Ovary (tissue), 3 donors: ENCODE measurements at regions not wholly inside any gene's neighbourhood (a gene's known extent, or its start where the extent isn't known, plus 50 kb on each side); places are given as distances from the start of the nearest gene placed in this dataset.

Source experiments
- EP300 ChIP-seq: sonication (generic); formaldehyde crosslinking; IDR thresholded peaks from one replicate; pipeline ENCODE4 v1.6.1; 2017; ENCODE audit warnings: antibody characterized with exemption
- POLR2A ChIP-seq: fragments of 450-650 bp; IDR thresholded peaks from one replicate; pipeline ENCODE4 v1.6.1; 2017; ENCODE audit warnings: antibody characterized with exemption, mild to moderate bottlenecking, moderate library complexity
- TF ChIP-seq, protein P1 (sequence below), 3 donors: fragments of 450-650 bp in 2 of 3; fragments of 200-600 bp in 1 of 3; IDR thresholded peaks; one replicate each; pipeline versions ENCODE4 v1.5.1 to v1.8.0; 2016 to 2022; ENCODE audit warnings: antibody characterized with exemption in 3 of 3, mild to moderate bottlenecking in 1 of 3
- donor health status: DM: no; HTN: no; CAD: no.

- TF ChIP-seq, protein P1, sequence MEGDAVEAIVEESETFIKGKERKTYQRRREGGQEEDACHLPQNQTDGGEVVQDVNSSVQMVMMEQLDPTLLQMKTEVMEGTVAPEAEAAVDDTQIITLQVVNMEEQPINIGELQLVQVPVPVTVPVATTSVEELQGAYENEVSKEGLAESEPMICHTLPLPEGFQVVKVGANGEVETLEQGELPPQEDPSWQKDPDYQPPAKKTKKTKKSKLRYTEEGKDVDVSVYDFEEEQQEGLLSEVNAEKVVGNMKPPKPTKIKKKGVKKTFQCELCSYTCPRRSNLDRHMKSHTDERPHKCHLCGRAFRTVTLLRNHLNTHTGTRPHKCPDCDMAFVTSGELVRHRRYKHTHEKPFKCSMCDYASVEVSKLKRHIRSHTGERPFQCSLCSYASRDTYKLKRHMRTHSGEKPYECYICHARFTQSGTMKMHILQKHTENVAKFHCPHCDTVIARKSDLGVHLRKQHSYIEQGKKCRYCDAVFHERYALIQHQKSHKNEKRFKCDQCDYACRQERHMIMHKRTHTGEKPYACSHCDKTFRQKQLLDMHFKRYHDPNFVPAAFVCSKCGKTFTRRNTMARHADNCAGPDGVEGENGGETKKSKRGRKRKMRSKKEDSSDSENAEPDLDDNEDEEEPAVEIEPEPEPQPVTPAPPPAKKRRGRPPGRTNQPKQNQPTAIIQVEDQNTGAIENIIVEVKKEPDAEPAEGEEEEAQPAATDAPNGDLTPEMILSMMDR (IDR thresholded peaks at IDR 0.05) = no peak
- TF ChIP-seq POLR2A (no peak), EP300 (no peak)
Measured at GRCh38 chr2:222142027-222142426, 156.8 kb downstream of the PAX3 start.
